ENCODE measurements at regions not wholly inside any gene's neighbourhood (a gene's known extent, or its start where the extent isn't known, plus 50 kb on each side); places are given as distances from the start of the nearest gene placed in this dataset.

DNA sequence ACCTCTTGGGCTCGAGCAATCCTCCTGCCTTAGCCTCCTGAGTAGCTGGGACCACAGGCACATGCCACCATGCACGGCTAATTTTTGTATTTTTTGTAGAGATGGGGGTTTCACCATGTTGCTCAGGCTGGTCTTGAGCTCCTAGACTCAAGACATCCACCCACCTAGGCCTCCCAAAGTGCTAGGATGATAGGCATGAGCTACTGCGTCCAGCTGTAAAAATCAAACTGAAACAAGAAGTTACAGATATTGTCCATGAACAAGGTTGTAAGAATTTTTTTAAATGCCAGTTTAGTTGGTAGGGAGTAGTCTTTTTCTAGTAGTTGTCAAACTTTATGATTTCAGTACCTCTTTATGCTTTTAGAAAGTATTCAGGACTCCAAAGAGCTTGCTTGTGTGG lies 424.4 kb upstream of the PMFBP1 start:
- TF ChIP-seq, protein P1, sequence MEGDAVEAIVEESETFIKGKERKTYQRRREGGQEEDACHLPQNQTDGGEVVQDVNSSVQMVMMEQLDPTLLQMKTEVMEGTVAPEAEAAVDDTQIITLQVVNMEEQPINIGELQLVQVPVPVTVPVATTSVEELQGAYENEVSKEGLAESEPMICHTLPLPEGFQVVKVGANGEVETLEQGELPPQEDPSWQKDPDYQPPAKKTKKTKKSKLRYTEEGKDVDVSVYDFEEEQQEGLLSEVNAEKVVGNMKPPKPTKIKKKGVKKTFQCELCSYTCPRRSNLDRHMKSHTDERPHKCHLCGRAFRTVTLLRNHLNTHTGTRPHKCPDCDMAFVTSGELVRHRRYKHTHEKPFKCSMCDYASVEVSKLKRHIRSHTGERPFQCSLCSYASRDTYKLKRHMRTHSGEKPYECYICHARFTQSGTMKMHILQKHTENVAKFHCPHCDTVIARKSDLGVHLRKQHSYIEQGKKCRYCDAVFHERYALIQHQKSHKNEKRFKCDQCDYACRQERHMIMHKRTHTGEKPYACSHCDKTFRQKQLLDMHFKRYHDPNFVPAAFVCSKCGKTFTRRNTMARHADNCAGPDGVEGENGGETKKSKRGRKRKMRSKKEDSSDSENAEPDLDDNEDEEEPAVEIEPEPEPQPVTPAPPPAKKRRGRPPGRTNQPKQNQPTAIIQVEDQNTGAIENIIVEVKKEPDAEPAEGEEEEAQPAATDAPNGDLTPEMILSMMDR (conservative IDR thresholded peaks at IDR 0.05): no peak
- no peak for TF ChIP-seq ZFX (IDR thresholded peaks at IDR 0.05)

Data from C4-2B (cell line).